ENCODE measurements at regions not wholly inside any gene's neighbourhood (a gene's known extent, or its start where the extent isn't known, plus 50 kb on each side); places are given as distances from the start of the nearest gene placed in this dataset.
A peak's percentile ranks its signal among the peaks of the same experiment; 100 is the strongest.

- ATAC-seq, result peak; percentile 45; the same call in 2 of the 3 replicates
- BruUV-seq (replicated peaks), result no TSS peak
- in situ Hi-C loops (cut with MboI) (no loop called here), intact Hi-C loops (cut with micrococcal nuclease) (no loop called here)
- DNase-seq (ENCODE audit: extremely low read depth in 1 of 4, low spot score in 3 of 4), result no peak
- peaks cover 0 to 8% of the 10 kb centered on the region in 2 experiments; a peak in 4 of 5 replicates for H3K4me1 ChIP-seq (replicated peaks in 1 of 2; ENCODE audit: control insufficient read depth in 2 of 2, insufficient read depth in 2 of 2, low read length in 2 of 2)
- no peak overlapping the region for H3K27ac ChIP-seq (ENCODE audit: extremely low read depth, low read depth, low read length)
- H3K4me3 ChIP-seq, result no peak overlapping the region
- H3K9me1 ChIP-seq (ENCODE audit: control insufficient read depth, insufficient read depth, low read length), result no peaks in the 10 kb centered on the region
- H3K4me2 ChIP-seq (ENCODE audit: insufficient read depth, low read length), result no peak overlapping the region
- H4K20me1 ChIP-seq (replicated peaks; ENCODE audit: control insufficient read depth, insufficient read depth, low read length), result no peaks in the 10 kb centered on the region
- FAIRE-seq, result no peak
- 33% methylated on average over 2 of the region's 2 CpGs for WGBS (ENCODE audit: insufficient coverage, low coverage, missing lambda C conversion rate)
- TF ChIP-seq BCOR (IDR thresholded peaks at IDR 0.05) (no peak), EWSR1 (IDR thresholded peaks at IDR 0.05; ENCODE audit: borderline replicate concordance, low read depth, partially characterized antibody) (no peak), HCFC1 (IDR thresholded peaks at IDR 0.05; ENCODE audit: low read depth, low read length) (peak; percentile 63)
- no peaks in the 10 kb centered on the region for H3K79me2 ChIP-seq (ENCODE audit: control insufficient read depth, insufficient read depth, low read length)
- H2AFZ ChIP-seq (ENCODE audit: low read depth, low read length), result no peak overlapping the region
- peaks cover 10% of the 10 kb centered on the region for H3K9me3 ChIP-seq (replicated peaks; ENCODE audit: control insufficient read depth, insufficient read depth, low read depth, low read length)
- H3K27me3 ChIP-seq (ENCODE audit: control insufficient read depth in 2 of 2, insufficient read depth in 2 of 2, low read length in 2 of 2), result no peaks in the 10 kb centered on the region
- no peaks in the 10 kb centered on the region for H3K36me3 ChIP-seq (ENCODE audit: control insufficient read depth, insufficient read depth, low read length)
- CTCF ChIA-PET (ENCODE audit: low intra/inter-chr PET ratio), result no interaction called here
- POLR2A ChIA-PET, result no interaction called here
- no peak overlapping the region for H3K9ac ChIP-seq (ENCODE audit: insufficient read depth in 1 of 2, low read depth in 2 of 2, low read length in 2 of 2)
These were observed 193.2 kb upstream of the KLF3 start for GRCh38 chr4:38470735-38471262.

GRCh38 chr4:38482696-38483095 lies 181.3 kb upstream of the KLF3 start:
- FAIRE-seq (no peak), DNase-seq (ENCODE audit: extremely low read depth in 1 of 4, low spot score in 3 of 4) (no peak), ATAC-seq (no peak)
- no peak overlapping the region for H3K27ac ChIP-seq (ENCODE audit: extremely low read depth, low read depth, low read length)
- intact Hi-C loops (cut with micrococcal nuclease) (no loop called here), in situ Hi-C loops (cut with MboI) (no loop called here)
- POLR2A ChIA-PET, result interaction anchor here (0.6 kb wide), 1 partner anchor 209 kb away, joined by 3 read pairs; no protein-coding TSS in a partner anchor
- TF ChIP-seq RBFOX2 (IDR thresholded peaks at IDR 0.05; ENCODE audit: low read depth, low read length) (no peak), ATF3 (IDR thresholded peaks at IDR 0.05) (peak; percentile 50), ATF3 (CRISPR knock-in tag; conservative IDR thresholded peaks at IDR 0.05) (no peak), BMI1 (IDR thresholded peaks at IDR 0.05; ENCODE audit: low read length) (no peak), HDAC8 (tag; IDR thresholded peaks at IDR 0.05) (no peak)
- H3K79me2 ChIP-seq (ENCODE audit: control insufficient read depth, insufficient read depth, low read length), result no peaks in the 10 kb centered on the region
- CTCF ChIA-PET (ENCODE audit: low intra/inter-chr PET ratio), result no interaction called here
- H3K36me3 ChIP-seq (ENCODE audit: control insufficient read depth, insufficient read depth, low read length), result no peaks in the 10 kb centered on the region
- no peak overlapping the region for H3K4me2 ChIP-seq (ENCODE audit: insufficient read depth, low read length)
- H4K20me1 ChIP-seq (replicated peaks; ENCODE audit: control insufficient read depth, insufficient read depth, low read length), result no peaks in the 10 kb centered on the region
- no peak overlapping the region for H2AFZ ChIP-seq (ENCODE audit: low read depth, low read length)
- BruUV-seq (replicated peaks), result no TSS peak
- H3K9ac ChIP-seq (ENCODE audit: insufficient read depth in 1 of 2, low read depth in 2 of 2, low read length in 2 of 2), result no peak overlapping the region
- H3K4me3 ChIP-seq, result no peak overlapping the region
- H3K27me3 ChIP-seq (ENCODE audit: control insufficient read depth in 2 of 2, insufficient read depth in 2 of 2, low read length in 2 of 2), result no peaks in the 10 kb centered on the region
- WGBS (ENCODE audit: insufficient coverage, low coverage, missing lambda C conversion rate), result 24% methylated on average over 1 of the region's 1 CpG
- no peaks in the 10 kb centered on the region for H3K9me1 ChIP-seq (ENCODE audit: control insufficient read depth, insufficient read depth, low read length)
- H3K9me3 ChIP-seq (replicated peaks; ENCODE audit: control insufficient read depth, insufficient read depth, low read depth, low read length), result no peaks in the 10 kb centered on the region
- no peaks in the 10 kb centered on the region for H3K4me1 ChIP-seq (replicated peaks in 1 of 2; ENCODE audit: control insufficient read depth in 2 of 2, insufficient read depth in 2 of 2, low read length in 2 of 2)

Measured in K562 (cell line).